IMR-90 (cell line): ENCODE measurements at regions not wholly inside any gene's neighbourhood (a gene's known extent, or its start where the extent isn't known, plus 50 kb on each side); places are given as distances from the start of the nearest gene placed in this dataset.

Experiments used
- ATAC-seq: fragments of 200-7000 bp; cut with Tn5 transposase; 2 replicates; pipeline ENCODE4 v1.9.1; 2020; ENCODE audit warnings: low read depth, mild to moderate bottlenecking, moderate library complexity
- BruUV-seq: library from RNA; stranded (reverse); fragments of 400-500 nt; replicated peaks from 2 replicates; lab custom pipeline; 2021; lab: Mats Ljungman, UMichigan
- CTCF ChIA-PET: fragments of 300-600 bp; formaldehyde crosslinking; extraction: SDS; loops from one replicate; lab custom pipeline; 2021; ENCODE audit warnings: antibody characterized with exemption; lab: Yijun Ruan, JAX
- POLR2A ChIA-PET: fragments of 300-600 bp; sonication (Branson Sonifier 250); formaldehyde crosslinking; loops from one replicate; lab custom pipeline; 2022; ENCODE audit warnings: antibody characterized with exemption; ENCODE audit not compliant: unreplicated experiment; lab: Charles Lee
- DNase-seq: peaks from one replicate; pipeline ENCODE4 v3.0.0; 2013
- H2AFZ ChIP-seq: replicated peaks from 2 replicates; pipeline ENCODE3; 2013; ENCODE audit warnings: low read length, mild to moderate bottlenecking; ENCODE audit not compliant: poor library complexity
- H2AK5ac ChIP-seq: 2 replicates; pipeline ENCODE4 v1.6.1; 2013; ENCODE audit warnings: low read depth, low read length, inconsistent platforms
- H2AK9ac ChIP-seq: replicated peaks from 2 replicates; pipeline ENCODE3; 2013; ENCODE audit warnings: mild to moderate bottlenecking, low read depth, low read length, moderate library complexity; ENCODE audit not compliant: poor library complexity
- H2BK120ac ChIP-seq: 2 replicates; pipeline ENCODE4 v1.6.1; 2013; ENCODE audit warnings: low read depth, low read length, inconsistent platforms
- H2BK15ac ChIP-seq: 3 replicates; pipeline ENCODE4 v1.6.1; 2013; ENCODE audit warnings: low read depth, low read length, inconsistent platforms
- H2BK20ac ChIP-seq: 2 replicates; pipeline ENCODE4 v1.6.1; 2013; ENCODE audit warnings: low read depth, mild to moderate bottlenecking, inconsistent platforms, low read length, moderate library complexity
- H2BK5ac ChIP-seq: 2 replicates; pipeline ENCODE4 v1.6.1; 2013; ENCODE audit warnings: mild to moderate bottlenecking, low read depth, low read length, inconsistent platforms; ENCODE audit not compliant: poor library complexity, severe bottlenecking
- H3K14ac ChIP-seq: replicated peaks from 2 replicates; pipeline ENCODE4 v1.6.1; 2013; ENCODE audit warnings: low read depth, low read length, inconsistent platforms
- H3K18ac ChIP-seq: 2 replicates; pipeline ENCODE4 v1.6.1; 2013; ENCODE audit warnings: low read depth, low read length, control low read depth
- H3K23ac ChIP-seq: 2 replicates; pipeline ENCODE4 v1.6.1; 2013; ENCODE audit warnings: low read depth, low read length, inconsistent platforms
- H3K27ac ChIP-seq: 2 replicates; pipeline ENCODE4 v1.5.1; 2013; ENCODE audit warnings: mild to moderate bottlenecking, control low read depth, low read length; ENCODE audit not compliant: insufficient read depth
- H3K27me3 ChIP-seq: 2 replicates; pipeline ENCODE4 v1.6.1; 2013; ENCODE audit warnings: low read length; ENCODE audit not compliant: control insufficient read depth, insufficient read depth
- H3K36me3 ChIP-seq: 2 replicates; pipeline ENCODE4 v1.6.1; 2013; ENCODE audit warnings: low read length, mixed read lengths; ENCODE audit not compliant: control insufficient read depth, insufficient read depth
- H3K4ac ChIP-seq: 2 replicates; pipeline ENCODE4 v1.6.1; 2013; ENCODE audit warnings: low read depth, low read length, inconsistent platforms
- H3K4me1 ChIP-seq: 2 replicates; pipeline ENCODE4 v1.6.1; 2013; ENCODE audit warnings: low read length, mixed read lengths; ENCODE audit not compliant: control insufficient read depth, insufficient read depth
- H3K4me2 ChIP-seq: 2 replicates; pipeline ENCODE4 v1.6.1; 2013; ENCODE audit warnings: low read depth, mild to moderate bottlenecking, control low read depth, low read length, moderate library complexity
- H3K4me3 ChIP-seq: 2 replicates; pipeline ENCODE4 v1.5.1; 2013; ENCODE audit warnings: low read depth, mild to moderate bottlenecking, control low read depth, low read length, moderate library complexity; ENCODE audit not compliant: insufficient read depth
- H3K56ac ChIP-seq: 2 replicates; pipeline ENCODE4 v1.6.1; 2013; ENCODE audit warnings: low read length, inconsistent platforms; ENCODE audit not compliant: insufficient read depth; ENCODE audit errors: extremely low read depth
- H3K79me1 ChIP-seq, 2 experiments: 2 replicates each; pipeline ENCODE4 v1.6.1; 2013; ENCODE audit warnings: low read length in 2 of 2, inconsistent platforms in 1 of 2, low read depth in 1 of 2
- H3K9ac ChIP-seq: 2 replicates; pipeline ENCODE4 v1.6.1; 2013; ENCODE audit warnings: low read depth, low read length, control low read depth
- H3K9me1 ChIP-seq: 2 replicates; pipeline ENCODE4 v1.6.1; 2013; ENCODE audit warnings: low read length, inconsistent platforms; ENCODE audit not compliant: insufficient read depth
- H3K9me3 ChIP-seq: 2 replicates; pipeline ENCODE4 v1.6.1; 2013; ENCODE audit warnings: low read length; ENCODE audit not compliant: control insufficient read depth, insufficient read depth
- H4K20me1 ChIP-seq: 2 replicates; pipeline ENCODE4 v1.6.1; 2013; ENCODE audit warnings: low read length, inconsistent platforms; ENCODE audit not compliant: insufficient read depth
- H4K5ac ChIP-seq: 2 replicates; pipeline ENCODE4 v1.6.1; 2013; ENCODE audit warnings: mild to moderate bottlenecking, low read depth, low read length, control low read depth
- H4K8ac ChIP-seq, 2 experiments: 2 replicates each; pipeline ENCODE4 v1.6.1; 2013; ENCODE audit warnings: low read depth in 2 of 2, low read length in 2 of 2, control low read depth in 1 of 2, inconsistent platforms in 1 of 2
- H4K91ac ChIP-seq: 2 replicates; pipeline ENCODE4 v1.6.1; 2013; ENCODE audit warnings: low read depth, low read length, inconsistent platforms; ENCODE audit not compliant: insufficient read depth
- BHLHE40 ChIP-seq: fragments of 150-350 bp; IDR thresholded peaks from 2 replicates; pipeline ENCODE4 v1.6.1; 2016; ENCODE audit warnings: mild to moderate bottlenecking, low read depth, low read length
- CHD1 ChIP-seq: IDR thresholded peaks from 2 replicates; pipeline ENCODE4 v1.6.1; 2012; ENCODE audit warnings: low read depth, low read length, improper control_type of control experiment
- WGBS, 2 experiments: methylation state at CpG; one replicate each; pipeline versions ENCODE4 v1.1.5 to v1.1.7; 2013; ENCODE audit warnings: missing lambda C conversion rate in 2 of 2; ENCODE audit not compliant: insufficient read length in 1 of 2; ENCODE audit errors: extremely low coverage in 2 of 2; 5-methylcytosine and 5-hydroxymethylcytosine counted together
- dilution Hi-C: fragments of 300-500 bp; cut with HindIII; formaldehyde crosslinking; loops from one replicate; pipeline ENCODE4 v1.14.3; 2018; ENCODE audit warnings: low sequenced_read_pairs; ENCODE audit not compliant: unreplicated experiment
- in situ Hi-C: fragments of 300-500 bp; cut with MboI; formaldehyde crosslinking; loops from 3 replicates; pipeline ENCODE4 v1.14.3; 2019; ENCODE audit warnings: low sequenced_read_pairs, inconsistent platforms, mixed read lengths
- intact Hi-C: fragments of 100-400 bp; cut with micrococcal nuclease; formaldehyde crosslinking; loops from 2 replicates; pipeline ENCODE4 v1.10.0; 2022

- in situ Hi-C loops = no loop called here
- intact Hi-C loops = loop anchor here (2.0 kb wide), 1 partner anchor 35 kb away; no protein-coding TSS in a partner anchor
- no peak overlapping the region for H3K4me2 ChIP-seq
These were observed 221.8 kb upstream of the CTAGE1 start for GRCh38 chr18:22639561-22639960.

More at GRCh38 chr18:22639561-22639960, 221.8 kb upstream of the CTAGE1 start:
- Histone ChIP-seq H3K4me3 (no peak overlapping the region), H3K4ac (peak overlapping the region; percentile 30; the same call in 1 of the 2 replicates), H2AFZ (no peak overlapping the region), H3K14ac (no peak overlapping the region; the same call in 1 of the 2 replicates), H3K79me1 (no peaks in the 10 kb centered on the region), H3K23ac (no peak overlapping the region), H3K36me3 (no peaks in the 10 kb centered on the region), H3K9ac (no peak overlapping the region), H2AK9ac (no peak overlapping the region), H3K4me1 (peaks cover 10% of the 10 kb centered on the region), H3K9me1 (peaks cover 5% of the 10 kb centered on the region; the same call in 1 of the 2 replicates), H2BK120ac (peak overlapping the region; percentile 51; the same call in 1 of the 2 replicates), H4K5ac (no peak overlapping the region; the same call in 1 of the 2 replicates), H4K20me1 (no peaks in the 10 kb centered on the region), H2BK5ac (peak overlapping the region; percentile 76), H4K91ac (no peak overlapping the region; the same call in 1 of the 2 replicates), H3K56ac (no peak overlapping the region), H3K9me3 (no peaks in the 10 kb centered on the region; the same call in 1 of the 2 replicates), H3K27me3 (no peaks in the 10 kb centered on the region), H3K18ac (peak overlapping the region; percentile 8; the same call in 1 of the 2 replicates), H3K27ac (no peak overlapping the region), H2AK5ac (no peak overlapping the region), H4K8ac (peak overlapping the region in 1 of 2 experiments; percentile 18; a peak in 2 of 4 replicates), H2BK20ac (no peak overlapping the region), H2BK15ac (no peak overlapping the region)
- WGBS, 2 experiments = no CpG with 5 or more reads among the region's 10 CpGs
- POLR2A ChIA-PET = interaction anchor here (0.6 kb wide), 1 partner anchor 22 kb away, joined by 5 read pairs; no protein-coding TSS in a partner anchor
- dilution Hi-C loops = no loop called here
- BruUV-seq = no TSS peak
- CTCF ChIA-PET = no interaction called here
- peak; percentile 30 for ATAC-seq
- no peak for TF ChIP-seq BHLHE40
- no peak for TF ChIP-seq CHD1
- DNase-seq = peak; percentile 41
